Putamen (tissue), 1 donor: ENCODE measurements at regions not wholly inside any gene's neighbourhood (a gene's known extent, or its start where the extent isn't known, plus 50 kb on each side); places are given as distances from the start of the nearest gene placed in this dataset.
"Not testable (repeated sequence)": the region's sequence is repeated elsewhere in the genome, so short reads cannot be mapped to it uniquely, and the experiment has no call there.

Experiments used
- DNase-seq: peaks from one replicate; pipeline ENCODE4 v3.0.0-alpha.2; 2016; ENCODE audit warnings: low spot score

- DNase-seq, result no peak
These were observed 486.7 kb downstream of the DIPK2A start for GRCh38 chr3:144458283-144458682.

- DNase-seq, result no peak
These were observed 490.7 kb downstream of the DIPK2A start for GRCh38 chr3:144462337-144462736.

- DNase-seq, result no peak
These were observed 492.3 kb downstream of the DIPK2A start for GRCh38 chr3:144463911-144464310.

- DNase-seq, result no peak
These were observed 494.5 kb downstream of the DIPK2A start for GRCh38 chr3:144466114-144466513.

- no peak for DNase-seq
These were observed 494.9 kb downstream of the DIPK2A start for GRCh38 chr3:144466540-144466939.

- DNase-seq, result no peak
These were observed 499.0 kb downstream of the DIPK2A start for GRCh38 chr3:144470666-144471065.

GRCh38 chr3:144477593-144477992 is 506.0 kb downstream of the DIPK2A start:
- no peak for DNase-seq

GRCh38 chr3:144480416-144480919 is 508.8 kb downstream of the DIPK2A start:
- no peak for DNase-seq

GRCh38 chr3:144482876-144483275 is 511.3 kb downstream of the DIPK2A start:
- DNase-seq, result no peak

GRCh38 chr3:144487011-144487410 is 515.4 kb downstream of the DIPK2A start:
- DNase-seq, result no peak

GRCh38 chr3:144488927-144489326 is 517.3 kb downstream of the DIPK2A start:
- no peak for DNase-seq

- DNase-seq, result no peak
These were observed 519.7 kb downstream of the DIPK2A start for GRCh38 chr3:144491333-144491732.

- DNase-seq, result not testable (repeated sequence)
These were observed 523.0 kb downstream of the DIPK2A start for GRCh38 chr3:144494651-144495050.

GRCh38 chr3:144496141-144496835 is 524.7 kb downstream of the DIPK2A start:
- peak; percentile 5 for DNase-seq

- DNase-seq, result no peak
These were observed 525.8 kb downstream of the DIPK2A start for GRCh38 chr3:144497452-144497851.

- no peak for DNase-seq
These were observed 527.6 kb downstream of the DIPK2A start for GRCh38 chr3:144499001-144499930.

GRCh38 chr3:144501467-144501866 is 529.8 kb downstream of the DIPK2A start:
- no peak for DNase-seq

GRCh38 chr3:144502402-144502801 is 530.8 kb downstream of the DIPK2A start:
- no peak for DNase-seq

- not testable (repeated sequence) for DNase-seq
These were observed 534.8 kb downstream of the DIPK2A start for GRCh38 chr3:144506375-144506774.

- no peak for DNase-seq
These were observed 539.7 kb downstream of the DIPK2A start for GRCh38 chr3:144511346-144511745.

- no peak for DNase-seq
These were observed 544.4 kb downstream of the DIPK2A start for GRCh38 chr3:144516026-144516425.

- DNase-seq, result no peak
These were observed 545.0 kb downstream of the DIPK2A start for GRCh38 chr3:144516589-144516988.

GRCh38 chr3:144521131-144521530 is 549.5 kb downstream of the DIPK2A start:
- DNase-seq, result no peak
